Thymus (tissue), 11 donors: ENCODE measurements at regions not wholly inside any gene's neighbourhood (a gene's known extent, or its start where the extent isn't known, plus 50 kb on each side); places are given as distances from the start of the nearest gene placed in this dataset.

Source experiments
- DNase-seq, 9 donors: peaks; one replicate each; pipeline ENCODE4 v3.0.0-alpha.2; 2013; ENCODE audit warnings: low spot score in 9 of 9, low read depth in 6 of 9, missing footprints in 1 of 9
- H3K27ac ChIP-seq, 2 donors: one replicate each; pipeline ENCODE4 v1.5.1; 2013; ENCODE audit warnings: control low read depth in 1 of 2, low read depth in 1 of 2, low read length in 1 of 2, mild to moderate bottlenecking in 1 of 2, moderate library complexity in 1 of 2
- H3K27me3 ChIP-seq, 2 donors: one replicate each; pipeline ENCODE4 v1.5.1; 2013; ENCODE audit warnings: low read length in 1 of 2; ENCODE audit not compliant: control insufficient read depth in 2 of 2, insufficient read depth in 1 of 2
- H3K36me3 ChIP-seq, 2 donors: one replicate each; pipeline ENCODE4 v1.5.1; 2013; ENCODE audit warnings: low read length in 1 of 2, mild to moderate bottlenecking in 1 of 2, moderate library complexity in 1 of 2; ENCODE audit not compliant: control insufficient read depth in 2 of 2, insufficient read depth in 2 of 2
- H3K4me1 ChIP-seq, 2 donors: one replicate each; pipeline ENCODE4 v1.5.1; 2013; ENCODE audit warnings: low read length in 2 of 2; ENCODE audit not compliant: control insufficient read depth in 2 of 2, insufficient read depth in 2 of 2
- H3K4me3 ChIP-seq, 2 donors: one replicate each; pipeline ENCODE4 v1.5.1; 2013; ENCODE audit warnings: low read length in 2 of 2, control low read depth in 1 of 2, mild to moderate bottlenecking in 1 of 2
- H3K9me3 ChIP-seq, 2 donors: one replicate each; pipeline ENCODE4 v1.5.1; 2013; ENCODE audit warnings: low read length in 1 of 2, mild to moderate bottlenecking in 1 of 2; ENCODE audit not compliant: control insufficient read depth in 2 of 2, insufficient read depth in 1 of 2
- WGBS: extraction: QIAGEN DNeasy Blood & Tissue Kit; methylation state at CpG from one replicate; pipeline ENCODE4 v1.1.7; 2013; 5-methylcytosine and 5-hydroxymethylcytosine counted together
- donor health status: healthy.

- Histone ChIP-seq H3K27me3 (no peaks in the 10 kb centered on the region), H3K4me3 (no peak overlapping the region), H3K4me1 (no peaks in the 10 kb centered on the region), H3K9me3 (peaks cover 2 to 12% of the 10 kb centered on the region in 2 donors), H3K36me3 (no peaks in the 10 kb centered on the region), H3K27ac (no peak overlapping the region)
- 89% methylated on average over 2 of the region's 2 CpGs for WGBS
- no peak for DNase-seq
Measured at GRCh38 chr1:96292141-96292540, 429.4 kb upstream of the PTBP2 start.

DNA sequence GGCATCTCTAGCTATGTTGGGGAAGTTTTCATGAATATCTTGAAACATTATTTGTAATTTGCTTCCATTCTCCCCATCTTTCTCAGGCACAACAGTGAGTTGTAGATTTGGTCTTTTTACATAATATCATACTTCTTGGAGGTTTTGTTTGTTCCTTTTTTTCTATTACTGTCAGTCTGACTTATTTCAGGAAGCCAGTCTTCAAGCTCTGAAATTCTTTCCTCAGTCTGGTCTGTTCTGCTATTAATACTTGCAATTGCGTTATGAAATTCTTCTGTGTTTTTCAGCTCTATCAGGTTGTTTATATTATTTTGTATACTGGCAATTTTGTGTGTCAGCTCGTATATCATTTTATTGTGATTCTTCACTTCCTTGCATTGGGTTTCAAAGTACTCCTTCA lies 424.6 kb upstream of the PTBP2 start:
- Histone ChIP-seq H3K36me3 (no peaks in the 10 kb centered on the region), H3K27me3 (no peaks in the 10 kb centered on the region), H3K4me1 (no peaks in the 10 kb centered on the region), H3K27ac (no peak overlapping the region), H3K9me3 (no peaks in the 10 kb centered on the region), H3K4me3 (no peak overlapping the region)
- no peak for DNase-seq
- 83% methylated on average over 2 of the region's 2 CpGs for WGBS

GRCh38 chr1:96306809-96307560 lies 414.6 kb upstream of the PTBP2 start:
- Histone ChIP-seq H3K27me3 (no peaks in the 10 kb centered on the region), H3K27ac (no peak overlapping the region), H3K9me3 (no peaks in the 10 kb centered on the region), H3K36me3 (no peaks in the 10 kb centered on the region), H3K4me1 (no peaks in the 10 kb centered on the region), H3K4me3 (no peak overlapping the region)
- no peak for DNase-seq
- WGBS, result 89% methylated on average over 7 of the region's 7 CpGs

- 26% methylated on average over 5 of the region's 5 CpGs for WGBS
- no peak overlapping the region for H3K27ac ChIP-seq
- H3K4me1 ChIP-seq, result no peaks in the 10 kb centered on the region
- H3K9me3 ChIP-seq, result no peaks in the 10 kb centered on the region
- no peak for DNase-seq
- no peak overlapping the region for H3K4me3 ChIP-seq
- H3K36me3 ChIP-seq, result no peaks in the 10 kb centered on the region
- no peaks in the 10 kb centered on the region for H3K27me3 ChIP-seq
Measured at GRCh38 chr1:96308314-96308713, 413.3 kb upstream of the PTBP2 start.

- H3K27me3 ChIP-seq, result no peaks in the 10 kb centered on the region
- H3K36me3 ChIP-seq, result no peaks in the 10 kb centered on the region
- WGBS, result 92% methylated on average over 1 of the region's 1 CpG
- H3K9me3 ChIP-seq, result no peaks in the 10 kb centered on the region
- H3K27ac ChIP-seq, result no peak overlapping the region
- no peaks in the 10 kb centered on the region for H3K4me1 ChIP-seq
- DNase-seq, result no peak
- no peak overlapping the region for H3K4me3 ChIP-seq
Measured at GRCh38 chr1:96309783-96310182, 411.8 kb upstream of the PTBP2 start.

- Histone ChIP-seq H3K4me1 (no peaks in the 10 kb centered on the region), H3K27me3 (no peaks in the 10 kb centered on the region), H3K36me3 (no peaks in the 10 kb centered on the region), H3K4me3 (no peak overlapping the region), H3K9me3 (no peaks in the 10 kb centered on the region), H3K27ac (no peak overlapping the region)
- 97% methylated on average over 1 of the region's 1 CpG for WGBS
- DNase-seq, result no peak
Measured at GRCh38 chr1:96313216-96313615, 408.4 kb upstream of the PTBP2 start.

DNA sequence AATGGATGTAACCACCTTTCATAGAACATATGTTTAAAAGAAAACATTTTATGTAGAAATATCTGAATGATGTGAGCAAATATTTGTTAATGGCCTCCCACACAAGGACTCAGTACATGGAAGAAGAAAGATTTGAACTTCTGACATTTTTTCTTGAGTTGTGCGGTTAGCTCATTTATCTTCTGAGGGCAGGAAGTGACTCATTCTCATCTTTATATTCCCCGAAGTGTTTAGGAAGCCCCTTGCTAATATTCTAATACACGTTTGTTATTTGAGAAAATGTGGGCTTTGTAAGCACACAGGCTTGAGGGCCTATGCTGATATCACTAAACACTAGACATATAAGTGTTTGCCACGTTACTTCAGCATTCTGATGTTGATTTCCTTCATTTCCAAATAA lies 392.5 kb upstream of the PTBP2 start:
- H3K4me3 ChIP-seq, result no peak overlapping the region
- 77% methylated on average over 4 of the region's 4 CpGs for WGBS
- no peak for DNase-seq
- no peak overlapping the region for H3K27ac ChIP-seq
- H3K27me3 ChIP-seq, result no peaks in the 10 kb centered on the region
- no peaks in the 10 kb centered on the region for H3K36me3 ChIP-seq
- H3K9me3 ChIP-seq, result no peaks in the 10 kb centered on the region
- no peaks in the 10 kb centered on the region for H3K4me1 ChIP-seq

- H3K4me3 ChIP-seq, result no peak overlapping the region
- H3K27me3 ChIP-seq, result no peaks in the 10 kb centered on the region
- H3K9me3 ChIP-seq, result no peaks in the 10 kb centered on the region
- H3K27ac ChIP-seq, result no peak overlapping the region
- H3K4me1 ChIP-seq, result no peaks in the 10 kb centered on the region
- 91% methylated on average over 3 of the region's 3 CpGs for WGBS
- no peak for DNase-seq
- no peaks in the 10 kb centered on the region for H3K36me3 ChIP-seq
Measured at GRCh38 chr1:96331596-96331995, 390.0 kb upstream of the PTBP2 start.

DNA sequence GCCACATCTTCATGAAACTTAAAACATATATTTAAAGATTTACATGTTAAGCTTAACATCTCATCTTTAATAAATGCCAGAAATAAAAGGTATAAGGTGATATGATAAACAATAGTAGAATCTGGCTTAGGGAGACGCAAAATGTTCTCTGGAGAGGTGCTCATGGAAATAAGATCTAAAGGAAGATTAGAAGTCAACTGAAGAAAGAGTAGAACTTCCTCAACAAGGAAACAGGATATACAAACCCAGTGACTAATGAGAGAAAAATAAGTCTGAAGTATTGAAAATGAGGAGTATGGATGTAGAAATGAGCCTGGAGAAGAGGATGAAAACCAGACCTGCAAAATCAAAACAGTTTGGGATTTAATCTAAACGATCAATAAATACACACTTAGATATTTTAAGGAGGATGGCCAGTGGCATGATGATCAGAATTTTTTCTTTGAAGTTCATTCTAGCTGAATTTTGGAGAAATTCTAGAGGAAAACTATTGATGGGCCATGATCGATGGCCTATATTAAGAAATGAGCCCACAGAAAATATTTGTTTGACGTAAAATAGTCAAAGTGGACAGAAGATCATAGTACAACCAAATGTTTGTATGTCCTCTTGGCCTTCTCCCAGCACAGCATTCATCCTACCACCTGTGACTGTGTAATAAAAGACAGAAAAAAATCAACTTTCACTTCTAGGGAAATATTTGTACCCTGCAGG lies 387.9 kb upstream of the PTBP2 start:
- no peaks in the 10 kb centered on the region for H3K4me1 ChIP-seq

More for the DNA sequence above, 387.9 kb upstream of the PTBP2 start:
- Histone ChIP-seq H3K36me3 (no peaks in the 10 kb centered on the region), H3K9me3 (no peaks in the 10 kb centered on the region), H3K27me3 (no peaks in the 10 kb centered on the region), H3K4me3 (no peak overlapping the region), H3K27ac (no peak overlapping the region)
- no peak for DNase-seq
- 83% methylated on average over 4 of the region's 4 CpGs for WGBS
